HCEC 1CT (cell line): ENCODE measurements at regions not wholly inside any gene's neighbourhood (a gene's known extent, or its start where the extent isn't known, plus 50 kb on each side); places are given as distances from the start of the nearest gene placed in this dataset.
A peak's percentile ranks its signal among the peaks of the same experiment; 100 is the strongest.
"Not testable (repeated sequence)": the region's sequence is repeated elsewhere in the genome, so short reads cannot be mapped to it uniquely, and the experiment has no call there.

Experiments used
- DNase-seq: peaks from one replicate; pipeline ENCODE4 v3.0.0-alpha.2; 2017

- DNase-seq: no peak
Measured at GRCh38 chrX:36684053-36684452, 324.1 kb upstream of the FAM47C start.

- DNase-seq: no peak
Measured at GRCh38 chrX:36721990-36722389, 286.2 kb upstream of the FAM47C start.

- DNase-seq: no peak
Measured at GRCh38 chrX:36753602-36754001, 254.6 kb upstream of the FAM47C start.

DNA sequence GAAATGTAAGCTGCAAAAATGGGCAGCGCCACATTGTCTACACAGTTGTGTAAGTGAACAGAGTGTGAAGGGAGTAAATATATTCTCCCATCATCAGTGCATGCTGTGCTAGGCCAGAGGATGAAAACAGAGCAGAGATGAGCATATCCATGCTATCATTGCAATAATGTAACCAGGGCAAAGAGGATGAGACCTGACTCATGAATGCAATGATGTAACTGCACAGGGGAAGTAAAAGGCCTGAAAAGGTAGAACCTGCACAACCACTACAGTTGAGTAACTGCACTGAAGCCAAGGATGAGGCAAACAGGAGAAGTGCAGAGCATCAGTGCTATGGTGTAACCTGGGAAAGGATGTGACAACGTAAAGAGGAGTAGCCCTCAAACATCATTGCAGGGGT, 220.4 kb upstream of the FAM47C start:
- no peak for DNase-seq

DNA sequence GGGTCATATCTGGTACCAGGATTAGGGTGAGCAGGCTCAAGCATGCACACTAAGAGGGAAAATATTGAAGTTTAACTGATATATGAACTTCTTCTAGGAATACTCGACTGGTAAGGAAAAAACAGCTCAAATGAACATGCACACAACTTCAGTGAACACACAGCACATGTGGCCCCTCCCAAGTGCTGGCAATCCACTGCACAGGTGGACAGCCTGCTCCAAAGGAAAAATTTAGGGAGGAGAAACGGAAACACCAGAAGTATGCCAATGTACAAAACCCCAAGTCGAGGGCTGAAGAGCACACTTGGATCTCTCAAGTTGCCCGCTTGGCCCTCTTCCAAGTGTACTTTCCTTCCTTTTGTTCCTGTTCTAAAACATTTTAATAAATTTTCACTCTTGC, 205.0 kb upstream of the FAM47C start:
- DNase-seq: no peak

- DNase-seq: no peak
Measured at GRCh38 chrX:36804066-36804465, 204.1 kb upstream of the FAM47C start.

DNA sequence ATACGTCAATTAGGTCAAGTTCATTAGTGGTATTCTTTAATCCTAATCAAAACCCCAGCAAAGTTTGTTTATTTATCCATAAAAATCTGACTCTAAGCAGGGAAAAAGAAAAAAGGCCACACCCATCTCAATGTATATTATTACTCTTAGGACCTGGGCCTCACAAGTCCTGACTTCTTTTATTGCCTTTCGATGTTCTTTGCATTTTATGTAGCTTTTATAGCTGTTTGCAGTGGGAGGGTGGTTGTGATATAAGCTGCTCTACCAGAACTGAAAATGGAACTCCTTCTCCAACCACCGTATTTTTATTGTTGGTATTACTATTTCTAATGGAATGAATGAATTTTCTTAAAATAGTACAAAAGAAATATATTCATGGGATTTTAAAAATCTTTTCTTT, 163.3 kb upstream of the FAM47C start:
- DNase-seq: no peak

DNA sequence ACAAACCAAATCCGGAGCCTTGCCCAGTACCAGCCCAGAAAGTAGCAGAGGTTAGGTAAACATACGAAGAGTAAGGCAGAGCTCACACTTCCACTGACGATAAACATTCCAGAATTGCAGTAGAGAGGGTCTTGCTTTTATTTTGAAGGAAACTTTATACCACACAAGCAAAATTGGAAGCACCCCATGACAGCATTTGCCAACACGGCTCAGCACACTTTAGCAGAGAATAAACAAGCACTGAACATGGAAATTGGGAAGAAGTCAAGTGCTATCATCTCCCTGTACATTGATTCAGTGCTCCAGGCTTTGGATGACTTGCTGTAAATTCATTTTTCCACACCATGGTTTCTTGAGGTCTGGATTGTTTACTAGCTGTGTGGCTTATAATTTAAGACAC, 160.7 kb upstream of the FAM47C start:
- DNase-seq: no peak

DNA sequence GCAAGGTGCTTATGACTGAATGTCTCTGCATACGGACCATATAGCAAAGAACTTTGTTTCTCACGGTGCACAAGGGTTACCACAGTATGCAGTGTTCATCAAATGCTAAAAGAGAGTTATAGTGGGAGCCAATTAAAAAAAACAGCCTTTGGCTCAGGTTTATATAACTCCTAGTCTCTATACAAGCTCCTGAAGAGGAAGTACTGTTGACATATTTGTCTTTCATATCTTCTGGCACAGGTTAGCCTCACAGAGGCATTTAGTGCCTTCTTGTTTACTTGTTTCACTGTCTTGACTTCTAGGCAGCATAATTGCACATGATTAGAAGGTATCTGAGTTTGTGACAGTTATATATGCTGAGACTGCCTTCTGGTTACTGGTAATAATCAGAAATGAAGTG, 158.8 kb upstream of the FAM47C start:
- no peak for DNase-seq

- no peak for DNase-seq
Measured at GRCh38 chrX:36856849-36857248, 151.3 kb upstream of the FAM47C start.

GRCh38 chrX:36859231-36859630, 148.9 kb upstream of the FAM47C start:
- DNase-seq: no peak

- DNase-seq: no peak
Measured at GRCh38 chrX:36861601-36862000, 146.6 kb upstream of the FAM47C start.

DNA sequence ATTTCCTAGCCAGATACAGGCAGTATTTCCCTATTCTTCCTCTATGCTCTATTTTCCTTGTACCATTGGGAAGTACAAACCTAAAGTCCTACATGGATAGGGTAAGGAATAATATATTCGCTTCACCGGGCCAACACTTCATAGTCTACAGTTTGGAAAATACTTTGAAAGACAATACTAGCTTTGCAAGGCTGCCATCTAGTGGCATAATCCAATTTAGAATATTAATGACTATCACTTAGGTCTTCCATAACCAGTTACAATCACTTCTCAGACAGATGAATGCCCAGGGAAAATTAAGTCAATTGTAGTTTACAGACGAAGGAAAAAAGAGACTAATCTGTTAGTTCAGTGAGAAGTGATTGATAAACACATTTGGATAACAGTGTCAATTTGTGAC, 141.0 kb upstream of the FAM47C start:
- DNase-seq: no peak

DNA sequence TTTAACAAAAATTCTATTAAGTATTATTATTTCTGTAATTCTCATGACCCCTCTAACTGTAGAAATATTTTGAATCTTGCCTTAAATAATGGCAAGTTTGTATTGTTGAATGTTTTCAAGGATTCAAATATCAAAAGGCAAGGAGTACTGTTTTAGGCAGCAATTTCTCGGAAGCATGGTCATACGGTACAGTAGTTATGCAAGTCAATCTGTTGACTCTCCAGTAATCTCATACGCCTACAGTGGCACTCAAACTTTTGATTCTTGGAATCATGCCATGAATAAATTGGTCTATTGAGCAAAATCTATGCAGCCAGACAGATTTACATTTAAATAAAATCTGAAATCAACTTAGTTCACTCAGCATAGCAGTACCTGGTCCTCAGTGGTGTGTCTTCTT, 139.6 kb upstream of the FAM47C start:
- no peak for DNase-seq

GRCh38 chrX:36869457-36869856, 138.7 kb upstream of the FAM47C start:
- DNase-seq: no peak

DNA sequence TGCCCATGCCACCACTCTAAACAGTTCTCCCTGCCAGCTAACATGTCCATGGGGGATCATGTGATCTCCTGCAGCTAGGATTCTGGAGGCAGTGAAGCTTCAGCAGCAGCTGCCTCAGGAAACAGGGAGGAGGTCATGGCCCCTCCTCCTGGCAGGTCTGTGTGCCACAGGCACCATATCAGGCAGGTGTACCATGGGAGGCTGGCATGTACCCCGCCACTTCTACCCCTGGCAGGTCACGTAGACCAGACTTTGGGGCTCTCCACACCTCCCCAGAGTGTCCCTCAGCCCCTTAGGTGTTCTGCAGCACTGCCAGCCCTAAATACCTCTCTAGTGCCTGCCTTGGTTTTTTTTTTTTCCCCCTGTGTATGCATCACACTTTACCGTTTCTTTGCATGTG, 110.5 kb upstream of the FAM47C start:
- DNase-seq: no peak

DNA sequence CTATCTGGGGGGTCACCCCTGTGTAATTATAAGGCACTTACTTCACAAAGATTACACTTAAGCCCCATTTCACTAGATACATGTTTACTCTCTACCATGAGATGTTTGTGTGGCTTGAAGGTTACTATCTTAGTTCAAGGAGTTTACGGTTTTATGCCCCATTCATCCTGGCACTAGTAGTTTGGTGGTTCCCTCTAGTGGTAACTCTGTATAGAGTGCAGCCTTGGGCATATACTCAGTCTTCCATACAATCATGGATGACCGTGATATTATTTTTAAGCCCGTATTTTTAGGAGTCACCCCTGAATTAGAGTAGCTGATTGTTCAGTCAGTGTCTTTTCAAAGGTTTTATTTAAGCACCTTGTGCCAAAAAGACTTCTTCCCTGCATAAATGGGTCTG, 109.9 kb upstream of the FAM47C start:
- DNase-seq: no peak

DNA sequence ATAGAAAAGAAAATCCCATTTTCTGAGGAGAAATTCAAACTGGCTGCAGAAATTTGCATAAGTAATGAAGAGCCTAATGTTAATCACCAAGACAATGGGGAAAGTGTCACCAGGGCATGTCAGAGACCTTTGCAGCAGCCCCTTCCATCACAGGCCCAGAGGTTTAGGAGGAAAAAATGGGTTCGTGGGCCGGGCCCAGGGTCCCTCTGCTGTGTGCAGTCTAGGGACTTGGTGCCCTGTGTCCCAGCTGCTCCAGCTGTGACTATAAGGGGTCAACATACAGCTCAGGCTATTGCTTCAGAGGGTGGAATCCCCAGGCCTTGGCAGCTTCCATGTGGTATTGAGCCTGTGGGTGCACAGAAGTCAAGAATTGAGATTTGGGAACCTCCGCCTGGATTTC, 103.6 kb upstream of the FAM47C start:
- DNase-seq: not testable (repeated sequence)

GRCh38 chrX:36908801-36909675, 99.1 kb upstream of the FAM47C start:
- DNase-seq: peak; percentile 18

DNA sequence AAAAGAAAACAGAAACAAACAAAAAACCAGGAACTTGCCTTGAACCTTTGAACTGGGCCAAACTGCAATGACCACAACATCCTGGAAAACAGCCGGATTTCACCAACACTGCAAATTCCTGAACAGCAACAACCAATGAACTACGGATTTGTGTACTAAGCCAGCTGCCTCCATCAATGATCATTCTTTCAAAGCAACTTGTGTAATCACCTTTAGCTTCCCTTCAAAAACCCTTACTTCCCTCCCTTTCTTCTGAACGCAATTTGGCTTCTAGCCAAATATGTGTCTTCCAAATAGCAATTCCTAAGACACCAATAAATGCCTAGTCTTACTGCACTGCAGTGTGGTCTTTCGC, 98.5 kb upstream of the FAM47C start:
- no peak for DNase-seq

GRCh38 chrX:36913551-36913950, 94.6 kb upstream of the FAM47C start:
- no peak for DNase-seq

- DNase-seq: no peak
Measured at GRCh38 chrX:36916941-36917340, 91.2 kb upstream of the FAM47C start.

- no peak for DNase-seq
Measured at GRCh38 chrX:36927712-36928111, 80.5 kb upstream of the FAM47C start.

- no peak for DNase-seq
Measured at GRCh38 chrX:36930491-36930890, 77.7 kb upstream of the FAM47C start.

GRCh38 chrX:36947214-36947613, 61.0 kb upstream of the FAM47C start:
- no peak for DNase-seq
